GM23338 (cell line): ENCODE measurements at regions not wholly inside any gene's neighbourhood (a gene's known extent, or its start where the extent isn't known, plus 50 kb on each side); places are given as distances from the start of the nearest gene placed in this dataset.

Experiments
- ATAC-seq: fragments of 200-7000 bp; cut with Tn5 transposase; 3 replicates; pipeline ENCODE4 v1.9.1; 2020
- DNase-seq: peaks from one replicate; pipeline ENCODE4 v3.0.0-alpha.2; 2015; ENCODE audit warnings: low spot score
- H2AFZ ChIP-seq: fragments of 200-600 bp; sonication (generic); 2 replicates; pipeline ENCODE4 v1.8.0; 2016; ENCODE audit warnings: antibody characterized with exemption, mild to moderate bottlenecking, moderate library complexity
- H3F3A ChIP-seq: fragments of 200-600 bp; sonication (generic); replicated peaks from 2 replicates; pipeline ENCODE4 v1.8.0; 2017; ENCODE audit warnings: antibody characterized with exemption, mixed run types, low read depth
- H3K27ac ChIP-seq: fragments of 200-600 bp; sonication (generic); 2 replicates; pipeline ENCODE4 v1.6.1; 2016; ENCODE audit warnings: low read depth
- H3K27me3 ChIP-seq: fragments of 200-600 bp; sonication (generic); 2 replicates; pipeline ENCODE4 v1.8.0; 2016; ENCODE audit warnings: mild to moderate bottlenecking, mixed run types, moderate library complexity; ENCODE audit not compliant: insufficient read depth
- H3K36me3 ChIP-seq: fragments of 200-600 bp; sonication (generic); 2 replicates; pipeline ENCODE4 v1.8.0; 2016; ENCODE audit warnings: mild to moderate bottlenecking; ENCODE audit not compliant: insufficient read depth
- H3K4me1 ChIP-seq: fragments of 200-600 bp; sonication (generic); 2 replicates; pipeline ENCODE4 v1.8.0; 2016; ENCODE audit warnings: mild to moderate bottlenecking, moderate library complexity; ENCODE audit not compliant: insufficient read depth
- H3K4me2 ChIP-seq: fragments of 200-600 bp; sonication (generic); 2 replicates; pipeline ENCODE4 v1.7.1; 2017; ENCODE audit warnings: mixed run types
- H3K4me3 ChIP-seq: fragments of 200-600 bp; sonication (generic); 2 replicates; pipeline ENCODE4 v1.6.1; 2016; ENCODE audit warnings: mixed run types
- H3K79me2 ChIP-seq: fragments of 200-600 bp; sonication (generic); replicated peaks from 2 replicates; pipeline ENCODE4 v1.8.0; 2017; ENCODE audit warnings: mild to moderate bottlenecking; ENCODE audit not compliant: insufficient read depth
- H3K9me2 ChIP-seq: fragments of 200-600 bp; sonication (generic); 2 replicates; pipeline ENCODE4 v1.8.0; 2017; ENCODE audit not compliant: insufficient read depth
- H4K20me1 ChIP-seq: fragments of 200-600 bp; sonication (generic); replicated peaks from 2 replicates; pipeline ENCODE4 v1.8.0; 2017; ENCODE audit warnings: mild to moderate bottlenecking; ENCODE audit not compliant: insufficient read depth
- H3K27ac Mint-ChIP-seq: 2 replicates; pipeline ENCODE4 v1.8.0; 2020; ENCODE audit warnings: inconsistent platforms, mild to moderate bottlenecking, moderate library complexity, mixed read lengths
- H3K27me3 Mint-ChIP-seq: 3 replicates; pipeline ENCODE4 v1.8.0; 2022; ENCODE audit warnings: low read depth, mild to moderate bottlenecking, moderate library complexity, mixed read lengths, inconsistent platforms; ENCODE audit not compliant: insufficient read depth, poor library complexity
- H3K36me3 Mint-ChIP-seq: 3 replicates; pipeline ENCODE4 v1.8.0; 2021; ENCODE audit warnings: low read depth, mild to moderate bottlenecking, inconsistent platforms, moderate library complexity, mixed read lengths
- H3K4me1 Mint-ChIP-seq: 3 replicates; pipeline ENCODE4 v1.8.0; 2020; ENCODE audit warnings: mild to moderate bottlenecking, inconsistent platforms, mixed read lengths
- H3K4me3 Mint-ChIP-seq: 3 replicates; pipeline ENCODE4 v1.8.0; 2021; ENCODE audit warnings: moderate library complexity, mild to moderate bottlenecking, inconsistent platforms, mixed read lengths
- H3K9me3 Mint-ChIP-seq: 3 replicates; pipeline ENCODE4 v1.8.0; 2020; ENCODE audit warnings: moderate library complexity, mild to moderate bottlenecking, inconsistent platforms, mixed read lengths
- CREB1 ChIP-seq: fragments of 250-450 bp; sonication (Bioruptor Pico); IDR thresholded peaks from 2 replicates; pipeline ENCODE4 v1.5.0; 2020; ENCODE audit warnings: low read depth, mild to moderate bottlenecking, moderate library complexity
- ETS1 ChIP-seq: IDR thresholded peaks from 2 replicates; pipeline ENCODE4 v1.6.1; 2016; ENCODE audit warnings: antibody characterized with exemption
- EZH2 ChIP-seq: fragments of 200-600 bp; sonication (generic); IDR thresholded peaks from one replicate; pipeline ENCODE4 v1.8.0; 2017; ENCODE audit warnings: antibody characterized with exemption, mild to moderate bottlenecking, low read depth; ENCODE audit not compliant: unreplicated experiment
- EZH2phosphoT487 ChIP-seq: fragments of 200-600 bp; sonication (generic); IDR thresholded peaks from one replicate; pipeline ENCODE4 v1.8.1; 2018; ENCODE audit warnings: antibody characterized with exemption; ENCODE audit not compliant: unreplicated experiment
- JUNB ChIP-seq: IDR thresholded peaks from one replicate; pipeline ENCODE4 v1.6.1; 2016; ENCODE audit warnings: antibody characterized with exemption; ENCODE audit not compliant: unreplicated experiment
- NANOG ChIP-seq: IDR thresholded peaks from 2 replicates; pipeline ENCODE4 v1.6.1; 2016; ENCODE audit warnings: antibody characterized with exemption, borderline replicate concordance
- POLR2AphosphoS5 ChIP-seq: IDR thresholded peaks from 2 replicates; pipeline ENCODE4 v1.6.1; 2016; ENCODE audit warnings: antibody characterized with exemption, low read depth
- REST ChIP-seq: IDR thresholded peaks from one replicate; pipeline ENCODE4 v1.6.1; 2018; ENCODE audit warnings: antibody characterized with exemption; ENCODE audit not compliant: unreplicated experiment
- STAT1 ChIP-seq: IDR thresholded peaks from one replicate; pipeline ENCODE4 v1.6.1; 2016; ENCODE audit warnings: antibody characterized with exemption; ENCODE audit not compliant: unreplicated experiment
- ZNF114 ChIP-seq: fragments of 250-450 bp; sonication (Bioruptor Pico); IDR thresholded peaks from 2 replicates; pipeline ENCODE4 v1.5.0; 2020; ENCODE audit warnings: mild to moderate bottlenecking, moderate library complexity
- ZNF331 ChIP-seq: fragments of 250-450 bp; sonication (Bioruptor Pico); IDR thresholded peaks from 2 replicates; pipeline ENCODE4 v1.5.0; 2020; ENCODE audit warnings: low read depth, mild to moderate bottlenecking, moderate library complexity
- ZNF462 ChIP-seq: fragments of 250-450 bp; sonication (Bioruptor Pico); IDR thresholded peaks from 2 replicates; pipeline ENCODE4 v1.5.0; 2020; ENCODE audit warnings: mild to moderate bottlenecking, moderate library complexity
- TF ChIP-seq, protein P1 (sequence below), 2 experiments: fragments of 200-600 bp in 1 of 2; sonication (generic) in 1 of 2; conservative IDR thresholded peaks; 2 replicates each; pipeline versions ENCODE4 v1.5.1 to v1.6.1; 2016 to 2017; ENCODE audit warnings: antibody characterized with exemption in 2 of 2, low read depth in 2 of 2, mild to moderate bottlenecking in 2 of 2, moderate library complexity in 1 of 2

GRCh38 chr13:92966900-92967299 is 259.7 kb upstream of the GPC6 start:
- DNase-seq (no peak), ATAC-seq (no peak)
- Mint-ChIP-seq H3K4me3 (no peak overlapping the region), H3K36me3 (peaks cover 3% of the 10 kb centered on the region; the same call in 1 of the 3 replicates), H3K27ac (no peak overlapping the region), H3K9me3 (0 out of 3 replicates have a peak, but pooled peaks cover 4% of the 10 kb centered on the region), H3K4me1 (no peaks in the 10 kb centered on the region), H3K27me3 (peaks cover 2% of the 10 kb centered on the region)
- TF ChIP-seq NANOG = no peak
- TF ChIP-seq ZNF114 (CRISPR knock-in tag) = no peak
- no peak for TF ChIP-seq EZH2
- TF ChIP-seq POLR2AphosphoS5 = no peak
- no peak for TF ChIP-seq STAT1
- TF ChIP-seq ETS1 = no peak
- no peak for TF ChIP-seq JUNB
- no peak for TF ChIP-seq ZNF462 (CRISPR knock-in tag)
- no peak for TF ChIP-seq EZH2phosphoT487
- no peak for TF ChIP-seq REST
- TF ChIP-seq, protein P1, sequence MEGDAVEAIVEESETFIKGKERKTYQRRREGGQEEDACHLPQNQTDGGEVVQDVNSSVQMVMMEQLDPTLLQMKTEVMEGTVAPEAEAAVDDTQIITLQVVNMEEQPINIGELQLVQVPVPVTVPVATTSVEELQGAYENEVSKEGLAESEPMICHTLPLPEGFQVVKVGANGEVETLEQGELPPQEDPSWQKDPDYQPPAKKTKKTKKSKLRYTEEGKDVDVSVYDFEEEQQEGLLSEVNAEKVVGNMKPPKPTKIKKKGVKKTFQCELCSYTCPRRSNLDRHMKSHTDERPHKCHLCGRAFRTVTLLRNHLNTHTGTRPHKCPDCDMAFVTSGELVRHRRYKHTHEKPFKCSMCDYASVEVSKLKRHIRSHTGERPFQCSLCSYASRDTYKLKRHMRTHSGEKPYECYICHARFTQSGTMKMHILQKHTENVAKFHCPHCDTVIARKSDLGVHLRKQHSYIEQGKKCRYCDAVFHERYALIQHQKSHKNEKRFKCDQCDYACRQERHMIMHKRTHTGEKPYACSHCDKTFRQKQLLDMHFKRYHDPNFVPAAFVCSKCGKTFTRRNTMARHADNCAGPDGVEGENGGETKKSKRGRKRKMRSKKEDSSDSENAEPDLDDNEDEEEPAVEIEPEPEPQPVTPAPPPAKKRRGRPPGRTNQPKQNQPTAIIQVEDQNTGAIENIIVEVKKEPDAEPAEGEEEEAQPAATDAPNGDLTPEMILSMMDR (conservative IDR thresholded peaks at IDR 0.05; ENCODE audit: low read depth in 2 of 2) = no peak
- TF ChIP-seq ZNF331 (CRISPR knock-in tag) = no peak
- no peak for TF ChIP-seq CREB1 (CRISPR knock-in tag)
- Histone ChIP-seq H3K4me2 (no peak overlapping the region), H4K20me1 (no peaks in the 10 kb centered on the region), H3K36me3 (no peaks in the 10 kb centered on the region), H3K4me1 (0 out of 2 replicates have a peak, but pooled peaks cover 4% of the 10 kb centered on the region), H3K27me3 (no peaks in the 10 kb centered on the region), H3F3A (no peaks in the 10 kb centered on the region), H3K4me3 (no peak overlapping the region), H3K9me2 (peaks cover 3% of the 10 kb centered on the region; the same call in 1 of the 2 replicates), H3K79me2 (no peaks in the 10 kb centered on the region), H2AFZ (no peak overlapping the region), H3K27ac (no peak overlapping the region)
